H1 (cell line): ENCODE measurements at regions not wholly inside any gene's neighbourhood (a gene's known extent, or its start where the extent isn't known, plus 50 kb on each side); places are given as distances from the start of the nearest gene placed in this dataset.

Experiments used
- CTCF ChIA-PET: fragments of 300-600 bp; sonication (Branson Sonifier 250); formaldehyde crosslinking; loops from one replicate; lab custom pipeline; 2021; ENCODE audit not compliant: partially characterized antibody; lab: Charles Lee
- POLR2A ChIA-PET: fragments of 300-600 bp; sonication (Branson Sonifier 250); formaldehyde crosslinking; loops from one replicate; lab custom pipeline; 2021; ENCODE audit warnings: inconsistent platforms; ENCODE audit not compliant: partially characterized antibody; lab: Charles Lee
- DNase-seq, 2 experiments: peaks; one replicate each; pipeline versions ENCODE4 v3.0.0 to v3.0.0-alpha.2; 2010 to 2022; ENCODE audit warnings: low spot score in 2 of 2, low read depth in 1 of 2, mixed read lengths in 1 of 2
- FAIRE-seq: peaks from 2 replicates; lab custom pipeline; 2011; peaks lifted over from hg19 to GRCh38; lab: Jason Lieb, UNC
- H2AFZ ChIP-seq: 2 replicates; pipeline ENCODE4 v1.8.1; 2012; ENCODE audit warnings: low read length, inconsistent platforms
- H2AK5ac ChIP-seq: 2 replicates; pipeline ENCODE4 v1.6.1; 2013; ENCODE audit warnings: low read depth, low read length
- H2BK120ac ChIP-seq: replicated peaks from 2 replicates; pipeline ENCODE3; 2013; ENCODE audit warnings: low read depth, low read length, inconsistent platforms
- H2BK12ac ChIP-seq: 2 replicates; pipeline ENCODE4 v1.6.1; 2013; ENCODE audit warnings: low read depth, low read length
- H2BK15ac ChIP-seq: 2 replicates; pipeline ENCODE4 v1.6.1; 2013; ENCODE audit warnings: low read length
- H2BK20ac ChIP-seq: 2 replicates; pipeline ENCODE4 v1.6.1; 2013; ENCODE audit warnings: low read length
- H2BK5ac ChIP-seq: 2 replicates; pipeline ENCODE4 v1.6.1; 2013; ENCODE audit warnings: low read depth, low read length
- H3K14ac ChIP-seq: 2 replicates; pipeline ENCODE4 v1.6.1; 2013; ENCODE audit warnings: inconsistent platforms; ENCODE audit not compliant: insufficient read length
- H3K18ac ChIP-seq: 2 replicates; pipeline ENCODE4 v1.6.1; 2013; ENCODE audit warnings: low read length; ENCODE audit errors: extremely low read depth
- H3K23ac ChIP-seq: 2 replicates; pipeline ENCODE4 v1.6.1; 2013; ENCODE audit warnings: inconsistent platforms; ENCODE audit not compliant: insufficient read length
- H3K23me2 ChIP-seq: 2 replicates; pipeline ENCODE4 v1.6.1; 2013; ENCODE audit warnings: low read depth, low read length
- H3K27ac ChIP-seq: 2 replicates; pipeline ENCODE4 v1.6.1; 2011; ENCODE audit warnings: low read depth, low read length, inconsistent platforms
- H3K27me3 ChIP-seq, 4 experiments: replicated peaks in 1 of 4; 1 replicate in 1 of 4; 2 replicates in 3 of 4; pipeline versions ENCODE4 v1.6.1 to v1.8.1; 2011 to 2013; ENCODE audit warnings: low read length in 3 of 4, mild to moderate bottlenecking in 3 of 4, inconsistent platforms in 2 of 4, mixed read lengths in 2 of 4, moderate library complexity in 1 of 4; ENCODE audit not compliant: control insufficient read depth in 3 of 4, insufficient read depth in 3 of 4; ENCODE audit errors: extremely low read depth in 1 of 4
- H3K36me3 ChIP-seq, 4 experiments: 2 replicates each; pipeline versions ENCODE4 v1.6.1 to v1.8.1; 2011 to 2013; ENCODE audit warnings: mild to moderate bottlenecking in 4 of 4, low read length in 3 of 4, moderate library complexity in 2 of 4, control low read depth in 1 of 4, inconsistent platforms in 1 of 4; ENCODE audit not compliant: insufficient read depth in 4 of 4, control insufficient read depth in 2 of 4
- H3K4ac ChIP-seq: replicated peaks from 2 replicates; pipeline ENCODE3; 2013; ENCODE audit warnings: low read length, low read depth, mixed read lengths, inconsistent platforms; ENCODE audit not compliant: insufficient read length
- H3K4me1 ChIP-seq, 4 experiments: replicated peaks in 1 of 4; 1 replicate in 1 of 4; 2 replicates in 3 of 4; pipeline versions ENCODE4 v1.6.1 to v1.8.1; 2011 to 2013; ENCODE audit warnings: low read length in 3 of 4, inconsistent platforms in 2 of 4, mixed read lengths in 1 of 4; ENCODE audit not compliant: insufficient read depth in 4 of 4, control insufficient read depth in 3 of 4
- H3K4me2 ChIP-seq, 2 experiments: 2 replicates each; pipeline versions ENCODE4 v1.6.1 to v1.8.1; 2011 to 2013; ENCODE audit warnings: low read depth in 2 of 2, low read length in 2 of 2, control low read depth in 1 of 2, inconsistent platforms in 1 of 2, mild to moderate bottlenecking in 1 of 2; ENCODE audit not compliant: insufficient read depth in 1 of 2
- H3K4me3 ChIP-seq, 4 experiments: fragments of 200-600, 300-600 bp in 1 of 4; sonication (generic), shearing (Covaris generic), sonication (Bioruptor Twin) in 1 of 4; 2 replicates each; pipeline versions ENCODE4 v1.5.1 to v1.8.1; 2011 to 2016; ENCODE audit warnings: low read length in 4 of 4, low read depth in 3 of 4, control low read depth in 2 of 4, inconsistent platforms in 2 of 4, mild to moderate bottlenecking in 2 of 4, mixed read lengths in 1 of 4, moderate library complexity in 1 of 4; ENCODE audit not compliant: insufficient read depth in 2 of 4; ENCODE audit errors: extremely low read depth in 1 of 4
- H3K56ac ChIP-seq: replicated peaks from 2 replicates; pipeline ENCODE3; 2013; ENCODE audit warnings: low read depth, mild to moderate bottlenecking, mixed read lengths, low read length, inconsistent platforms; ENCODE audit not compliant: insufficient read length
- H3K79me1 ChIP-seq: 2 replicates; pipeline ENCODE4 v1.6.1; 2013; ENCODE audit warnings: low read depth, low read length, control low read depth
- H3K79me2 ChIP-seq, 2 experiments: 2 replicates each; pipeline versions ENCODE4 v1.6.1 to v1.8.1; 2012 to 2013; ENCODE audit warnings: low read length in 2 of 2, mild to moderate bottlenecking in 2 of 2, inconsistent platforms in 1 of 2; ENCODE audit not compliant: insufficient read depth in 2 of 2, control insufficient read depth in 1 of 2
- H3K9ac ChIP-seq, 4 experiments: replicated peaks in 1 of 4; 1 replicate in 1 of 4; 2 replicates in 3 of 4; pipeline versions ENCODE4 v1.6.1 to v1.8.1; 2011 to 2013; ENCODE audit warnings: low read depth in 3 of 4, low read length in 3 of 4, control low read depth in 2 of 4, mild to moderate bottlenecking in 2 of 4, moderate library complexity in 2 of 4, inconsistent platforms in 1 of 4; ENCODE audit errors: extremely low read depth in 1 of 4
- H3K9me3 ChIP-seq, 2 experiments: 2 replicates each; pipeline versions ENCODE4 v1.6.1 to v1.8.1; 2012 to 2013; ENCODE audit warnings: mild to moderate bottlenecking in 2 of 2, moderate library complexity in 2 of 2, control low read depth in 1 of 2, inconsistent platforms in 1 of 2, low read depth in 1 of 2, low read length in 1 of 2, mixed read lengths in 1 of 2; ENCODE audit not compliant: insufficient read depth in 2 of 2
- H4K20me1 ChIP-seq, 2 experiments: replicated peaks in 1 of 2; 2 replicates each; pipeline versions ENCODE3 to v1.8.1; 2011 to 2013; ENCODE audit warnings: inconsistent platforms in 2 of 2, low read length in 2 of 2, mild to moderate bottlenecking in 1 of 2; ENCODE audit not compliant: insufficient read depth in 2 of 2, control insufficient read depth in 1 of 2
- H4K5ac ChIP-seq: 2 replicates; pipeline ENCODE4 v1.6.1; 2013; ENCODE audit warnings: low read length, low read depth, mixed read lengths, inconsistent platforms; ENCODE audit not compliant: insufficient read length
- H4K8ac ChIP-seq: 2 replicates; pipeline ENCODE4 v1.8.0; 2013; ENCODE audit warnings: mild to moderate bottlenecking, moderate library complexity, low read length, inconsistent platforms; ENCODE audit not compliant: insufficient read depth; ENCODE audit errors: extremely low read depth
- H4K91ac ChIP-seq: replicated peaks from 2 replicates; pipeline ENCODE3; 2013; ENCODE audit warnings: low read length, mixed read lengths, inconsistent platforms; ENCODE audit not compliant: insufficient read length
- CHD1 ChIP-seq: IDR thresholded peaks from 2 replicates; pipeline ENCODE4 v1.6.1; 2012; ENCODE audit warnings: low read depth, low read length, improper control_type of control experiment
- CTBP2 ChIP-seq: IDR thresholded peaks from 2 replicates; pipeline ENCODE4 v1.7.0; 2011; ENCODE audit warnings: borderline replicate concordance, mild to moderate bottlenecking, moderate library complexity, mixed read lengths, low read length; ENCODE audit not compliant: insufficient read depth, insufficient read length
- EGR1 ChIP-seq: IDR thresholded peaks from 2 replicates; pipeline ENCODE4 v1.6.1; 2011; ENCODE audit warnings: low read depth, low read length, borderline replicate concordance
- KDM5A ChIP-seq: fragments of 200-600 bp; IDR thresholded peaks from 2 replicates; pipeline ENCODE4 v1.7.1; 2012; ENCODE audit warnings: mild to moderate bottlenecking, low read length, inconsistent platforms, mixed read lengths
- RAD21 ChIP-seq, 2 experiments: IDR thresholded peaks in 1 of 2; conservative IDR thresholded peaks in 1 of 2; 2 replicates each; pipeline ENCODE4 v1.6.1; 2011; ENCODE audit warnings: low read depth in 2 of 2, low read length in 2 of 2, improper control_type of control experiment in 1 of 2, inconsistent platforms in 1 of 2, mild to moderate bottlenecking in 1 of 2, moderate library complexity in 1 of 2
- RXRA ChIP-seq: IDR thresholded peaks from 2 replicates; pipeline ENCODE4 v1.6.1; 2011; ENCODE audit warnings: low read depth, mild to moderate bottlenecking, low read length, moderate library complexity; ENCODE audit not compliant: insufficient read depth
- SIRT6 ChIP-seq: IDR thresholded peaks from one replicate; pipeline ENCODE4 v1.7.1; 2012; ENCODE audit warnings: low read length, inconsistent platforms
- SIX5 ChIP-seq: IDR thresholded peaks from 2 replicates; pipeline ENCODE4 v1.6.1; 2011; ENCODE audit warnings: mild to moderate bottlenecking, low read depth, low read length
- TAF1 ChIP-seq: IDR thresholded peaks from 2 replicates; pipeline ENCODE4 v1.6.1; 2011; ENCODE audit warnings: mild to moderate bottlenecking, low read depth, low read length
- WGBS, 2 experiments: shearing (Covaris generic) in 1 of 2; methylation state at CpG; one replicate each; pipeline versions ENCODE4 v1.1.6 to v1.1.7; 2013 to 2015; ENCODE audit warnings: low lambda C conversion rate in 2 of 2, mixed read lengths in 2 of 2, inconsistent platforms in 1 of 2, low coverage in 1 of 2, missing lambda C conversion rate in 1 of 2; ENCODE audit not compliant: insufficient replicate concordance in 2 of 2, insufficient coverage in 1 of 2, insufficient read length in 1 of 2; ENCODE audit errors: extremely low coverage in 1 of 2, missing lambda C conversion rate in 1 of 2; 5-methylcytosine and 5-hydroxymethylcytosine counted together
- TF ChIP-seq, protein P1 (sequence below): IDR thresholded peaks from 2 replicates; pipeline ENCODE4 v1.6.1; 2012; ENCODE audit warnings: inconsistent platforms
- TF ChIP-seq, protein P2 (sequence below): IDR thresholded peaks from 2 replicates; pipeline ENCODE4 v1.6.1; 2011; ENCODE audit warnings: low read length, improper control_type of control experiment

DNA sequence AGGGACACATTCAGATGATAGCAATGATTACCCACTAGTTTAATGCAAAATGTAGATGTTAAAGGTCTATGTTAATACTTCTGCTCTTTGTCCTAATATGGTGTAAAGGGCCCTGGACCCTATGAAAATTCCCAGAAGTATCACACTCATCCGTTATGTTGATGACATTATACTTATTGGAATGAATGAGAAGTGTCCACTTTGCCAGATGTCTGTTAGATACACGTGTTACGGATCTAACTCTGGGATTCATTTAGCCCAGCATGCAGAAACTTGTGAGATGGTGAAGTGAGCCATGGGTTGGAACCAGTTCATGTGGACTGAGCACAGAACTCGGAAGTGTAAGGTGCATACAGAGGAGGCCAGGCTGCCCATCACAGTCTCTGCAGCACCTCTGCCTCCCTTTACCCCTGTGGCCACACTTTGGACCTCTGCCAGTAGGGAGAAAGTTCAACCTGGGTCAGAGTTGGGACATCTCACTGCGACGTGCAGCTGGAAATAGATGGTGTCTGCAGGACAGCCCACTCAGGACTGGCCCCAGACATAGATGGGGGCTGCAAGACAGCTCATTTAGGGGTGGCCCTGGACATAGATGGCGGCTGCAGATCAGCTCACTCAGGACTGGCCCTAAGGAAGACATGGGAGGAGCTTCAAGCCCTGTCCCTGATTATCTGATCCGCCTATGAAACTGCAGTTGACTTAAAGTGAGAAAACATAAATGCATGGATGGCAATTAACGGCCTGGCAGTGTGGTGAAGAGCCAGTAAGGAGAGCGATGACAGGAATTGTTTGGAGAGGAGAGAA lies 71.2 kb upstream of the THBS2 start:
- Histone ChIP-seq H4K5ac (no peak overlapping the region), H3K56ac (no peak overlapping the region), H4K8ac (no peak overlapping the region), H3K9me3 (no peaks in the 10 kb centered on the region), H3K4me2 (no peak overlapping the region), H3K18ac (no peak overlapping the region), H4K20me1 (no peaks in the 10 kb centered on the region), H3K79me1 (no peaks in the 10 kb centered on the region), H2AK5ac (no peak overlapping the region), H3K4me1 (no peaks in the 10 kb centered on the region; a peak in 1 of 7 replicates), H3K36me3 (no peaks in the 10 kb centered on the region), H2BK5ac (no peak overlapping the region), H4K91ac (no peak overlapping the region), H3K9ac (no peak overlapping the region), H3K23me2 (no peaks in the 10 kb centered on the region), H2BK20ac (no peak overlapping the region), H3K4me3 (no peak overlapping the region), H3K79me2 (no peaks in the 10 kb centered on the region), H3K27ac (no peak overlapping the region), H3K23ac (no peak overlapping the region), H2BK15ac (no peak overlapping the region), H3K14ac (no peak overlapping the region), H2AFZ (no peak overlapping the region), H3K4ac (no peak overlapping the region), H3K27me3 (no peaks in the 10 kb centered on the region), H2BK120ac (no peak overlapping the region), H2BK12ac (no peak overlapping the region)
- DNase-seq, result no peak
- POLR2A ChIA-PET, result no interaction called here
- 93% methylated on average over 10 of the region's 10 CpGs; no CpG with 5 or more reads in 1 of the 2 experiments for whole genome bisulfite sequencing, 2 experiments
- FAIRE-seq, result no peak
- CTCF ChIA-PET, result interaction anchor here (0.6 to 1.0 kb wide), 3 partner anchors 281 to 614 kb away, joined by 3 read pairs; no protein-coding TSS in a partner anchor
- no peak for TF ChIP-seq TAF1
- no peak for TF ChIP-seq EGR1
- TF ChIP-seq, protein P1, sequence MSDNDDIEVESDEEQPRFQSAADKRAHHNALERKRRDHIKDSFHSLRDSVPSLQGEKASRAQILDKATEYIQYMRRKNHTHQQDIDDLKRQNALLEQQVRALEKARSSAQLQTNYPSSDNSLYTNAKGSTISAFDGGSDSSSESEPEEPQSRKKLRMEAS, result no peak
- TF ChIP-seq RXRA, result no peak
- no peak for TF ChIP-seq SIRT6
- TF ChIP-seq KDM5A, result no peak
- TF ChIP-seq SIX5, result no peak
- TF ChIP-seq CTBP2, result no peak
- TF ChIP-seq RAD21 (IDR thresholded peaks at IDR 0.05 in 1 of 2, conservative IDR thresholded peaks at IDR 0.05 in 1 of 2; ENCODE audit: low read depth in 2 of 2, low read length in 2 of 2), result no peak
- TF ChIP-seq, protein P2, sequence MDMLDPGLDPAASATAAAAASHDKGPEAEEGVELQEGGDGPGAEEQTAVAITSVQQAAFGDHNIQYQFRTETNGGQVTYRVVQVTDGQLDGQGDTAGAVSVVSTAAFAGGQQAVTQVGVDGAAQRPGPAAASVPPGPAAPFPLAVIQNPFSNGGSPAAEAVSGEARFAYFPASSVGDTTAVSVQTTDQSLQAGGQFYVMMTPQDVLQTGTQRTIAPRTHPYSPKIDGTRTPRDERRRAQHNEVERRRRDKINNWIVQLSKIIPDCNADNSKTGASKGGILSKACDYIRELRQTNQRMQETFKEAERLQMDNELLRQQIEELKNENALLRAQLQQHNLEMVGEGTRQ, result no peak
- TF ChIP-seq CHD1, result no peak
